ENCODE measurements at regions not wholly inside any gene's neighbourhood (a gene's known extent, or its start where the extent isn't known, plus 50 kb on each side); places are given as distances from the start of the nearest gene placed in this dataset.

DNA sequence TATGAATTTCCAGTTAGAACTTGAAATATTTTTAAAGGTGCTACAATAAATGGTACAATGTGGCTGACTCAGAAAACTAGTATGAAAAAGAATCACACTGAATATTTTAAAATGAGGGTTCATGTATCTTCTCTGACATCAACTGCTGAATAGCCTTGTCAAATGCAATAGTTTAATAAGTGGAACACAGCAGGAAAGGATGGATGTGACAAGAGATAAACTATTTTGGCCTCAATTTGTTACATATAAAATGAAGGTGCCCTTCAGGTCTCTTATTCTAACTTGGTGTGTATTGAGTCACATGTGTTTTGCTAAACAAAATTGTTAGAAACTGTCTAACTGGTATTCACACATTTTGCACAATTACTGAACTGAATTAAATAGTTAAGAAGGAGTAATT is 1018.4 kb upstream of the PCDH20 start:
- TF ChIP-seq CTCF (IDR thresholded peaks at IDR 0.05; ENCODE audit: insufficient read depth, low read length, poor library complexity, severe bottlenecking) (no peak), EZH2phosphoT487 (conservative IDR thresholded peaks at IDR 0.05; ENCODE audit: low read length) (no peak)

Data from SU-DHL-6 (cell line).